B cell (primary cell): ENCODE measurements at regions not wholly inside any gene's neighbourhood (a gene's known extent, or its start where the extent isn't known, plus 50 kb on each side); places are given as distances from the start of the nearest gene placed in this dataset.

Source experiments
- ATAC-seq: fragments of 200-7000 bp; cut with Tn5 transposase; one replicate; pipeline ENCODE4 v1.10.0; 2021; ENCODE audit warnings: low read depth, mild to moderate bottlenecking, moderate number of reproducible peaks, moderate library complexity
- CTCF ChIA-PET: fragments of 350-600 bp; sonication (Branson Sonifier 250); formaldehyde crosslinking; loops from one replicate; lab custom pipeline; 2021; ENCODE audit warnings: antibody characterized with exemption, inconsistent platforms; lab: Charles Lee
- POLR2A ChIA-PET: fragments of 350-600 bp; sonication (Branson Sonifier 250); formaldehyde crosslinking; loops from one replicate; lab custom pipeline; 2021; ENCODE audit warnings: antibody characterized with exemption; lab: Charles Lee
- DNase-seq: peaks from one replicate; pipeline ENCODE4 v3.0.0; 2013
- H2AFZ ChIP-seq: 2 replicates; pipeline ENCODE4 v1.6.1; 2012; ENCODE audit warnings: mild to moderate bottlenecking, low read depth, low read length; ENCODE audit not compliant: insufficient read depth, poor library complexity, severe bottlenecking
- H3K27ac ChIP-seq, 2 donors: 1 replicate in 1 of 2; 2 replicates in 1 of 2; pipeline ENCODE4 v1.5.1; 2012 to 2013; ENCODE audit warnings: low read length in 2 of 2, mild to moderate bottlenecking in 2 of 2, moderate library complexity in 1 of 2
- H3K27me3 ChIP-seq, 4 experiments: fragments of 200-600 bp in 1 of 4; sonication (generic) in 1 of 4; replicated peaks in 1 of 4; 1 replicate in 2 of 4; 2 replicates in 2 of 4; pipeline versions ENCODE4 v1.6.1 to v1.7.0; 2013 to 2016; ENCODE audit warnings: low read length in 3 of 4, mild to moderate bottlenecking in 2 of 4, mixed read lengths in 1 of 4, moderate library complexity in 1 of 4; ENCODE audit not compliant: insufficient read depth in 4 of 4, control insufficient read depth in 3 of 4; ENCODE audit errors: control extremely low read depth in 1 of 4
- H3K36me3 ChIP-seq, 2 experiments: replicated peaks in 1 of 2; 1 replicate in 1 of 2; 2 replicates in 1 of 2; pipeline versions ENCODE4 v1.6.1 to v1.7.1; 2013; ENCODE audit warnings: low read length in 1 of 2; ENCODE audit not compliant: insufficient read depth in 2 of 2, control insufficient read depth in 1 of 2; ENCODE audit errors: control extremely low read depth in 1 of 2, extremely low read depth in 1 of 2
- H3K4me1 ChIP-seq, 2 donors: fragments of 200-600 bp in 1 of 2; sonication (generic) in 1 of 2; 1 replicate in 1 of 2; 2 replicates in 1 of 2; pipeline versions ENCODE4 v1.5.1 to v1.6.1; 2013 to 2017; ENCODE audit warnings: low read length in 2 of 2; ENCODE audit not compliant: control insufficient read depth in 2 of 2, insufficient read depth in 2 of 2
- H3K4me2 ChIP-seq: replicated peaks from 2 replicates; pipeline ENCODE3; 2012; ENCODE audit warnings: mild to moderate bottlenecking, low read depth, low read length; ENCODE audit not compliant: poor library complexity, severe bottlenecking
- H3K4me3 ChIP-seq, 5 experiments: fragments of 200-600 bp in 1 of 5; sonication (generic) in 1 of 5; 1 replicate in 3 of 5; 2 replicates in 2 of 5; pipeline versions ENCODE4 v1.5.1 to v1.7.0; 2011 to 2016; ENCODE audit warnings: low read length in 4 of 5, mild to moderate bottlenecking in 4 of 5, low read depth in 2 of 5, control low read depth in 1 of 5, moderate library complexity in 1 of 5; ENCODE audit not compliant: insufficient read depth in 1 of 5; ENCODE audit errors: control extremely low read depth in 1 of 5, extremely low read depth in 1 of 5
- H3K79me2 ChIP-seq: fragments of 200-600 bp; sonication (generic); one replicate; pipeline ENCODE4 v1.6.0; 2016; ENCODE audit warnings: low read length; ENCODE audit not compliant: control insufficient read depth, insufficient read depth
- H3K9ac ChIP-seq: fragments of 200-600 bp; sonication (generic); 2 replicates; pipeline ENCODE4 v1.6.1; 2017; ENCODE audit warnings: mild to moderate bottlenecking, low read length, moderate library complexity
- H3K9me3 ChIP-seq, 3 donors: one replicate each; pipeline versions ENCODE4 v1.6.1 to v1.7.1; 2013; ENCODE audit warnings: low read length in 2 of 3; ENCODE audit not compliant: control insufficient read depth in 2 of 3, insufficient read depth in 1 of 3; ENCODE audit errors: control extremely low read depth in 1 of 3
- H4K20me1 ChIP-seq: 2 replicates; pipeline ENCODE4 v1.6.0; 2012; ENCODE audit warnings: mild to moderate bottlenecking, low read length; ENCODE audit not compliant: insufficient read depth, control insufficient read depth, poor library complexity, severe bottlenecking
- H3K27ac Mint-ChIP-seq: one replicate; pipeline ENCODE4 v1.8.0; 2021; ENCODE audit warnings: mixed read lengths
- H3K27me3 Mint-ChIP-seq: one replicate; pipeline ENCODE4 v1.8.0; 2021; ENCODE audit warnings: mixed read lengths
- H3K4me1 Mint-ChIP-seq: one replicate; pipeline ENCODE4 v1.8.0; 2021; ENCODE audit warnings: mixed read lengths
- H3K4me3 Mint-ChIP-seq: one replicate; pipeline ENCODE4 v1.8.0; 2021; ENCODE audit warnings: mixed read lengths
- H3K9me3 Mint-ChIP-seq: one replicate; pipeline ENCODE4 v1.8.0; 2022; ENCODE audit warnings: mixed read lengths; ENCODE audit not compliant: insufficient read depth
- CTCF ChIP-seq: fragments of 200-600 bp; IDR thresholded peaks from one replicate; pipeline ENCODE4 v1.8.0; 2022; ENCODE audit warnings: antibody characterized with exemption, mild to moderate bottlenecking
- EZH2 ChIP-seq: IDR thresholded peaks from 2 replicates; pipeline ENCODE4 v1.6.1; 2012; ENCODE audit warnings: borderline replicate concordance, low read depth, mild to moderate bottlenecking, moderate library complexity, low read length; ENCODE audit not compliant: insufficient read depth, poor library complexity, severe bottlenecking
- WGBS: methylation state at CpG from one replicate; pipeline ENCODE4 v1.1.5; 2013; ENCODE audit warnings: missing lambda C conversion rate; ENCODE audit not compliant: insufficient coverage; 5-methylcytosine and 5-hydroxymethylcytosine counted together
- intact Hi-C: fragments of 100-400 bp; cut with micrococcal nuclease; formaldehyde crosslinking; loops from one replicate; pipeline ENCODE4 v1.10.0; 2022

DNA sequence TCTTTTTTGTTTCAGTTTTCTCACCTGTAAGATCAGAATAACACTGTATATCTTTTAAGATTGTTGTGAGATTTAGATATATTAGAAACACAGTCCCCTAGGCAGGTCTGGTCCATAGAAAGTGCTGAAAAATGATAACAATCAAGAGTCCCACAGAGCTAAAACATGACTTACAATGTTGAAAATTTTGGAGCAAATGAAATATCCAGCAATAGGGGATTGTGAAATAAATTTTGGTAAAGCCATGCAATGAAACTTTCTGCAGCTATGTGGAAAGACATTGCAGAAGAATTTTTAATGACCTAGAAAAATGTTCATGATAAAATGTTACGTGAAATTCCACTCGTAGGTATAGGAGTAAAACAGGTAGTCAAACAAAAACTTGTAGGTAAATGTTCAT is 127.6 kb upstream of the SERPINE2 start:
- H3K4me2 ChIP-seq = no peak overlapping the region
- H3K4me1 ChIP-seq = no peaks in the 10 kb centered on the region
- DNase-seq = no peak
- peaks cover 0 to 4% (median 0%) of the 10 kb centered on the region in 4 experiments for H3K27me3 ChIP-seq
- no peak for ATAC-seq
- H3K9ac ChIP-seq = no peak overlapping the region
- H2AFZ ChIP-seq = no peak overlapping the region
- H3K4me3 Mint-ChIP-seq = no peak overlapping the region
- H4K20me1 ChIP-seq = no peaks in the 10 kb centered on the region
- ChIA-PET CTCF (no interaction called here), POLR2A (no interaction called here)
- H3K36me3 ChIP-seq = no peaks in the 10 kb centered on the region
- TF ChIP-seq EZH2 (no peak), CTCF (no peak)
- peaks cover 6% of the 10 kb centered on the region for H3K9me3 Mint-ChIP-seq
- H3K27ac ChIP-seq = no peak overlapping the region
- 100% methylated on average over 1 of the region's 2 CpGs for WGBS
- no peaks in the 10 kb centered on the region for H3K79me2 ChIP-seq
- no peaks in the 10 kb centered on the region for H3K9me3 ChIP-seq
- intact Hi-C loops = no loop called here
- H3K4me1 Mint-ChIP-seq = no peaks in the 10 kb centered on the region
- H3K27me3 Mint-ChIP-seq = peaks cover 18% of the 10 kb centered on the region
- H3K4me3 ChIP-seq = no peak overlapping the region
- no peak overlapping the region for H3K27ac Mint-ChIP-seq

DNA sequence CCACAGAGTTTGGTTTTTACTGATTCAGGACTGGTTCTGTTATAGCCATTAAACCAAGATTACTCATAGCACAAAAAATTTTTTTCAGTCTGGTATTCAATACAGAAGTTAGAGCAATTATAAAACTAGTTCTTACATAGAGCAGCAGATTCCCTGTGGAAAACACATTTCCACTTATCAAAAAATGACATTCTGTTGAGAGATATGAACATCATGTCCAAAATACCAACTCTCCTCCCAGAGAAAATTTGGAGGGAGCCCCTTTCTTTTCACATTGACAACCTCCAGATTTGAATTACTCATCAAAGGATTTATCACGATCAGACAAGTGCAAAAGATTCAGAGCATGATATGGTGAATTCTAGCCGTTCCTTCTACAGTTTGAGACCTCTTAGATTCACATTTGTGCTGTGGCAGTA is 126.8 kb upstream of the SERPINE2 start:
- Histone ChIP-seq H2AFZ (no peak overlapping the region), H3K4me1 (no peaks in the 10 kb centered on the region), H3K27me3 (peaks cover 0 to 4% (median 0%) of the 10 kb centered on the region in 4 experiments), H3K4me2 (no peak overlapping the region), H3K9ac (no peak overlapping the region), H3K27ac (no peak overlapping the region), H3K4me3 (no peak overlapping the region), H3K36me3 (no peaks in the 10 kb centered on the region), H4K20me1 (no peaks in the 10 kb centered on the region), H3K79me2 (no peaks in the 10 kb centered on the region), H3K9me3 (no peaks in the 10 kb centered on the region)
- POLR2A ChIA-PET = no interaction called here
- Mint-ChIP-seq H3K4me3 (no peak overlapping the region), H3K4me1 (no peaks in the 10 kb centered on the region), H3K27me3 (peaks cover 18% of the 10 kb centered on the region), H3K9me3 (peaks cover 6% of the 10 kb centered on the region), H3K27ac (no peak overlapping the region)
- no peak for TF ChIP-seq CTCF
- TF ChIP-seq EZH2 = no peak
- intact Hi-C loops = no loop called here
- CTCF ChIA-PET = no interaction called here
- no peak for DNase-seq
- no CpG with 5 or more reads among the region's 2 CpGs for WGBS
- ATAC-seq = no peak
